CD4-positive, alpha-beta memory T cell (primary cell): ENCODE measurements at regions not wholly inside any gene's neighbourhood (a gene's known extent, or its start where the extent isn't known, plus 50 kb on each side); places are given as distances from the start of the nearest gene placed in this dataset.

Source experiments
- CTCF ChIA-PET: fragments of 350-600 bp; sonication (Branson Sonifier 250); formaldehyde crosslinking; loops from one replicate; lab custom pipeline; 2021; ENCODE audit warnings: inconsistent platforms; ENCODE audit not compliant: partially characterized antibody; lab: Charles Lee
- POLR2A ChIA-PET: fragments of 350-600 bp; sonication (Branson Sonifier 250); formaldehyde crosslinking; loops from one replicate; lab custom pipeline; 2021; ENCODE audit not compliant: partially characterized antibody; lab: Charles Lee
- DNase-seq, 5 donors: peaks; one replicate each; pipeline versions ENCODE4 v3.0.0 to v3.0.0-alpha.2; 2020 to 2022; ENCODE audit warnings: mixed read lengths in 1 of 5
- H3K27ac ChIP-seq: one replicate; pipeline ENCODE4 v1.7.0; 2013; ENCODE audit warnings: low read depth, low read length
- H3K27me3 ChIP-seq: 2 replicates; pipeline ENCODE4 v1.7.0; 2013; ENCODE audit warnings: mild to moderate bottlenecking, low read length, moderate library complexity; ENCODE audit not compliant: insufficient read depth
- H3K36me3 ChIP-seq: 2 replicates; pipeline ENCODE4 v1.7.0; 2013; ENCODE audit warnings: mild to moderate bottlenecking, low read length, moderate library complexity; ENCODE audit not compliant: insufficient read depth
- H3K4me1 ChIP-seq: 2 replicates; pipeline ENCODE4 v1.7.0; 2013; ENCODE audit warnings: mild to moderate bottlenecking, low read length, moderate library complexity; ENCODE audit not compliant: insufficient read depth
- H3K4me3 ChIP-seq, 2 donors: one replicate each; pipeline ENCODE4 v1.7.0; 2013; ENCODE audit warnings: low read length in 2 of 2, mild to moderate bottlenecking in 1 of 2
- H3K9me3 ChIP-seq, 2 donors: one replicate each; pipeline ENCODE4 v1.7.0; 2013; ENCODE audit warnings: low read length in 2 of 2, control low read depth in 1 of 2; ENCODE audit not compliant: control insufficient read depth in 1 of 2
- H3K27ac Mint-ChIP-seq, 7 donors: one replicate each; pipeline ENCODE4 v1.8.0; 2020 to 2021; ENCODE audit warnings: mixed read lengths in 7 of 7, mild to moderate bottlenecking in 6 of 7, inconsistent platforms in 3 of 7, moderate library complexity in 3 of 7
- H3K27me3 Mint-ChIP-seq, 2 donors: one replicate each; pipeline ENCODE4 v1.8.0; 2020 to 2021; ENCODE audit warnings: mixed read lengths in 2 of 2
- H3K36me3 Mint-ChIP-seq, 2 donors: one replicate each; pipeline ENCODE4 v1.8.0; 2020 to 2021; ENCODE audit warnings: mixed read lengths in 2 of 2, inconsistent platforms in 1 of 2, mild to moderate bottlenecking in 1 of 2
- H3K4me1 Mint-ChIP-seq, 4 donors: one replicate each; pipeline ENCODE4 v1.8.0; 2020 to 2021; ENCODE audit warnings: mixed read lengths in 4 of 4, mild to moderate bottlenecking in 1 of 4
- H3K4me3 Mint-ChIP-seq, 8 donors: one replicate each; pipeline ENCODE4 v1.8.0; 2020 to 2021; ENCODE audit warnings: mixed read lengths in 8 of 8, mild to moderate bottlenecking in 7 of 8, moderate library complexity in 6 of 8, inconsistent platforms in 3 of 8
- H3K9me3 Mint-ChIP-seq, 8 donors: one replicate each; pipeline ENCODE4 v1.8.0; 2020 to 2021; ENCODE audit warnings: mixed read lengths in 8 of 8, mild to moderate bottlenecking in 5 of 8, inconsistent platforms in 3 of 8, moderate library complexity in 1 of 8
- intact Hi-C: fragments of 100-400 bp; cut with micrococcal nuclease; formaldehyde crosslinking; loops from one replicate; pipeline ENCODE4 v1.15.1; 2023

GRCh38 chr2:128903637-128904036 is 585.0 kb upstream of the HS6ST1 start:
- Mint-ChIP-seq H3K27me3 (no peaks in the 10 kb centered on the region), H3K27ac (no peak overlapping the region), H3K9me3 (peaks cover 0 to 10% (median 0%) of the 10 kb centered on the region in 8 donors), H3K4me1 (no peaks in the 10 kb centered on the region), H3K36me3 (no peaks in the 10 kb centered on the region), H3K4me3 (no peak overlapping the region)
- DNase-seq, result no peak
- H3K4me3 ChIP-seq, result no peak overlapping the region
- H3K9me3 ChIP-seq, result no peaks in the 10 kb centered on the region
- ChIA-PET POLR2A (no interaction called here), CTCF (no interaction called here)
- H3K27ac ChIP-seq, result no peak overlapping the region
- intact Hi-C loops, result no loop called here
- H3K27me3 ChIP-seq, result no peaks in the 10 kb centered on the region
- no peaks in the 10 kb centered on the region for H3K4me1 ChIP-seq
- no peaks in the 10 kb centered on the region for H3K36me3 ChIP-seq

- Mint-ChIP-seq H3K27ac (no peak overlapping the region), H3K4me3 (no peak overlapping the region), H3K36me3 (no peaks in the 10 kb centered on the region), H3K9me3 (peaks cover 0 to 7% (median 0%) of the 10 kb centered on the region in 8 donors), H3K4me1 (no peaks in the 10 kb centered on the region), H3K27me3 (no peaks in the 10 kb centered on the region)
- intact Hi-C loops, result no loop called here
- no peak overlapping the region for H3K27ac ChIP-seq
- ChIA-PET CTCF (no interaction called here), POLR2A (no interaction called here)
- no peaks in the 10 kb centered on the region for H3K36me3 ChIP-seq
- H3K9me3 ChIP-seq, result no peaks in the 10 kb centered on the region
- no peak for DNase-seq
- H3K4me3 ChIP-seq, result no peak overlapping the region
- H3K27me3 ChIP-seq, result no peaks in the 10 kb centered on the region
- no peaks in the 10 kb centered on the region for H3K4me1 ChIP-seq
Measured at GRCh38 chr2:128911276-128911675, 592.6 kb upstream of the HS6ST1 start.

GRCh38 chr2:128914320-128914719 is 595.7 kb upstream of the HS6ST1 start:
- no peak overlapping the region for H3K27ac Mint-ChIP-seq
- Histone ChIP-seq H3K36me3 (no peaks in the 10 kb centered on the region), H3K27ac (no peak overlapping the region), H3K4me1 (no peaks in the 10 kb centered on the region), H3K4me3 (no peak overlapping the region), H3K27me3 (no peaks in the 10 kb centered on the region), H3K9me3 (no peaks in the 10 kb centered on the region)
- H3K27me3 Mint-ChIP-seq, result no peaks in the 10 kb centered on the region
- H3K4me3 Mint-ChIP-seq, result no peak overlapping the region
- peaks cover 0 to 15% (median 10%) of the 10 kb centered on the region in 8 donors for H3K9me3 Mint-ChIP-seq
- intact Hi-C loops, result no loop called here
- POLR2A ChIA-PET, result no interaction called here
- DNase-seq, result no peak
- no peaks in the 10 kb centered on the region for H3K4me1 Mint-ChIP-seq
- H3K36me3 Mint-ChIP-seq, result no peaks in the 10 kb centered on the region
- CTCF ChIA-PET, result no interaction called here

- no peaks in the 10 kb centered on the region for H3K36me3 ChIP-seq
- no peak overlapping the region for H3K4me3 Mint-ChIP-seq
- no peaks in the 10 kb centered on the region for H3K27me3 Mint-ChIP-seq
- H3K27ac ChIP-seq, result no peak overlapping the region
- H3K4me1 Mint-ChIP-seq, result no peaks in the 10 kb centered on the region
- H3K4me3 ChIP-seq, result no peak overlapping the region
- POLR2A ChIA-PET, result no interaction called here
- intact Hi-C loops, result no loop called here
- CTCF ChIA-PET, result no interaction called here
- no peaks in the 10 kb centered on the region for H3K36me3 Mint-ChIP-seq
- DNase-seq, result no peak
- no peaks in the 10 kb centered on the region for H3K27me3 ChIP-seq
- H3K27ac Mint-ChIP-seq, result no peak overlapping the region
- no peaks in the 10 kb centered on the region for H3K4me1 ChIP-seq
- H3K9me3 Mint-ChIP-seq, result peaks cover 0 to 20% (median 10%) of the 10 kb centered on the region in 8 donors
- no peaks in the 10 kb centered on the region for H3K9me3 ChIP-seq
Measured at GRCh38 chr2:128921751-128922150, 603.1 kb upstream of the HS6ST1 start.

GRCh38 chr2:128922154-128922553 is 603.5 kb upstream of the HS6ST1 start:
- POLR2A ChIA-PET, result no interaction called here

GRCh38 chr2:128925631-128926030 is 607.0 kb upstream of the HS6ST1 start:
- H3K4me3 Mint-ChIP-seq, result no peak overlapping the region
- no peaks in the 10 kb centered on the region for H3K36me3 Mint-ChIP-seq
- H3K4me1 Mint-ChIP-seq, result no peaks in the 10 kb centered on the region
- Histone ChIP-seq H3K27ac (no peak overlapping the region), H3K9me3 (no peaks in the 10 kb centered on the region), H3K4me1 (no peaks in the 10 kb centered on the region), H3K27me3 (no peaks in the 10 kb centered on the region), H3K36me3 (no peaks in the 10 kb centered on the region), H3K4me3 (no peak overlapping the region)
- ChIA-PET POLR2A (no interaction called here), CTCF (no interaction called here)
- H3K27ac Mint-ChIP-seq, result no peak overlapping the region
- H3K27me3 Mint-ChIP-seq, result no peaks in the 10 kb centered on the region
- peaks cover 0 to 23% (median under 1%) of the 10 kb centered on the region in 8 donors for H3K9me3 Mint-ChIP-seq
- DNase-seq, result no peak
- intact Hi-C loops, result no loop called here

More at GRCh38 chr2:128922154-128922553, 603.5 kb upstream of the HS6ST1 start:
- no peaks in the 10 kb centered on the region for H3K4me1 Mint-ChIP-seq
- CTCF ChIA-PET, result no interaction called here
- Histone ChIP-seq H3K4me1 (no peaks in the 10 kb centered on the region), H3K4me3 (no peak overlapping the region), H3K27ac (no peak overlapping the region), H3K9me3 (no peaks in the 10 kb centered on the region), H3K27me3 (no peaks in the 10 kb centered on the region), H3K36me3 (no peaks in the 10 kb centered on the region)
- peaks cover 0 to 17% (median 9%) of the 10 kb centered on the region in 8 donors for H3K9me3 Mint-ChIP-seq
- intact Hi-C loops, result no loop called here
- H3K4me3 Mint-ChIP-seq, result no peak overlapping the region
- H3K36me3 Mint-ChIP-seq, result no peaks in the 10 kb centered on the region
- no peak for DNase-seq
- H3K27me3 Mint-ChIP-seq, result no peaks in the 10 kb centered on the region
- no peak overlapping the region for H3K27ac Mint-ChIP-seq

- Mint-ChIP-seq H3K36me3 (no peaks in the 10 kb centered on the region), H3K27me3 (peaks cover 0 to 3% of the 10 kb centered on the region in 2 donors), H3K9me3 (peaks cover 0 to 17% (median under 1%) of the 10 kb centered on the region in 8 donors), H3K4me3 (no peak overlapping the region), H3K4me1 (no peaks in the 10 kb centered on the region), H3K27ac (no peak overlapping the region)
- Histone ChIP-seq H3K4me1 (no peaks in the 10 kb centered on the region), H3K9me3 (no peaks in the 10 kb centered on the region), H3K36me3 (no peaks in the 10 kb centered on the region), H3K4me3 (no peak overlapping the region), H3K27ac (no peak overlapping the region), H3K27me3 (no peaks in the 10 kb centered on the region)
- intact Hi-C loops, result no loop called here
- CTCF ChIA-PET, result no interaction called here
- no peak for DNase-seq
- POLR2A ChIA-PET, result no interaction called here
Measured at GRCh38 chr2:128930101-128930500, 611.4 kb upstream of the HS6ST1 start.

GRCh38 chr2:128940378-128940777 is 621.7 kb upstream of the HS6ST1 start:
- Mint-ChIP-seq H3K4me3 (no peak overlapping the region), H3K36me3 (no peaks in the 10 kb centered on the region), H3K27ac (no peak overlapping the region), H3K4me1 (no peaks in the 10 kb centered on the region), H3K9me3 (peaks cover 0 to 4% (median 2%) of the 10 kb centered on the region in 8 donors), H3K27me3 (peaks cover 0 to 1% of the 10 kb centered on the region in 2 donors)
- Histone ChIP-seq H3K27me3 (no peaks in the 10 kb centered on the region), H3K9me3 (no peaks in the 10 kb centered on the region), H3K36me3 (no peaks in the 10 kb centered on the region), H3K27ac (no peak overlapping the region), H3K4me3 (no peak overlapping the region), H3K4me1 (no peaks in the 10 kb centered on the region)
- CTCF ChIA-PET, result no interaction called here
- POLR2A ChIA-PET, result no interaction called here
- intact Hi-C loops, result no loop called here
- DNase-seq, result no peak
